Neural cell (in vitro differentiated cells): ENCODE measurements at regions not wholly inside any gene's neighbourhood (a gene's known extent, or its start where the extent isn't known, plus 50 kb on each side); places are given as distances from the start of the nearest gene placed in this dataset.

Source experiments
- H2AFZ ChIP-seq: fragments of 200-600, 300-800 bp; sonication (generic), shearing (Covaris generic); 2 replicates; pipeline ENCODE4 v1.6.0; 2014; ENCODE audit warnings: low read depth, mild to moderate bottlenecking, antibody characterized with exemption, low read length, moderate library complexity
- H3F3A ChIP-seq: fragments of 200-600 bp; shearing (Covaris generic); 2 replicates; pipeline ENCODE4 v1.6.1; 2016; ENCODE audit warnings: mild to moderate bottlenecking, moderate library complexity, mixed read lengths, antibody characterized with exemption, low read length; ENCODE audit not compliant: insufficient read depth, poor library complexity, severe bottlenecking
- H3K27ac ChIP-seq: fragments of 200-600, 300-800 bp; sonication (generic), shearing (Covaris generic); 2 replicates; pipeline ENCODE4 v1.5.1; 2014; ENCODE audit warnings: mild to moderate bottlenecking, low read length, moderate library complexity
- H3K27me3 ChIP-seq: fragments of 300-800, 200-600 bp; sonication (generic), shearing (Covaris generic); 2 replicates; pipeline ENCODE4 v1.6.0; 2014; ENCODE audit warnings: mild to moderate bottlenecking, low read depth, low read length, moderate library complexity; ENCODE audit not compliant: insufficient read depth
- H3K36me3 ChIP-seq: fragments of 300-800, 200-600 bp; sonication (generic), shearing (Covaris generic); 2 replicates; pipeline ENCODE4 v1.5.1; 2014; ENCODE audit warnings: mild to moderate bottlenecking, antibody characterized with exemption, low read length, moderate library complexity; ENCODE audit not compliant: insufficient read depth
- H3K4me2 ChIP-seq: fragments of 300-800, 200-600 bp; sonication (generic), shearing (Covaris generic); 2 replicates; pipeline ENCODE4 v1.6.0; 2014; ENCODE audit warnings: mild to moderate bottlenecking, low read length
- H3K4me3 ChIP-seq: fragments of 300-800, 200-600 bp; sonication (generic), shearing (Covaris generic); 2 replicates; pipeline ENCODE4 v1.5.1; 2014; ENCODE audit warnings: mild to moderate bottlenecking, low read length, moderate library complexity
- H3K79me2 ChIP-seq: fragments of 200-600 bp; shearing (Covaris generic); replicated peaks from 2 replicates; pipeline ENCODE4 v1.6.0; 2014; ENCODE audit warnings: mild to moderate bottlenecking, low read length, moderate library complexity; ENCODE audit not compliant: insufficient read depth
- H3K9ac ChIP-seq: fragments of 300-800, 200-600 bp; sonication (generic), shearing (Covaris generic); 2 replicates; pipeline ENCODE4 v1.6.1; 2016; ENCODE audit warnings: mild to moderate bottlenecking, low read length, mixed read lengths
- H3K9me2 ChIP-seq: fragments of 200-600 bp; shearing (Covaris generic); 2 replicates; pipeline ENCODE4 v1.6.1; 2016; ENCODE audit warnings: mild to moderate bottlenecking, low read length, mixed read lengths; ENCODE audit not compliant: insufficient read depth
- H3K9me3 ChIP-seq: fragments of 200-600, 300-800 bp; sonication (generic), shearing (Covaris generic); 2 replicates; pipeline ENCODE4 v1.6.1; 2016; ENCODE audit warnings: mild to moderate bottlenecking, mixed run types, low read length, moderate library complexity, mixed read lengths
- H4K20me1 ChIP-seq: fragments of 200-600 bp; shearing (Covaris generic); 2 replicates; pipeline ENCODE4 v1.6.1; 2016; ENCODE audit warnings: mild to moderate bottlenecking, mixed run types; ENCODE audit not compliant: insufficient read depth
- CTCF ChIP-seq: fragments of 450-650 bp; IDR thresholded peaks from 2 replicates; pipeline ENCODE4 v1.5.1; 2014; ENCODE audit warnings: antibody characterized with exemption, mild to moderate bottlenecking, moderate library complexity; ENCODE audit not compliant: poor library complexity, severe bottlenecking
- EP300 ChIP-seq: fragments of 450-650 bp; conservative IDR thresholded peaks from 2 replicates; pipeline ENCODE4 v1.6.1; 2014; ENCODE audit warnings: antibody characterized with exemption, mild to moderate bottlenecking, moderate library complexity; ENCODE audit not compliant: poor library complexity, severe bottlenecking
- EZH2 ChIP-seq: fragments of 200-600, 300-800 bp; shearing (Covaris generic), sonication (generic); IDR thresholded peaks from 2 replicates; pipeline ENCODE4 v1.6.1; 2014; ENCODE audit warnings: antibody characterized with exemption, low read length, borderline replicate concordance, mild to moderate bottlenecking; ENCODE audit not compliant: insufficient read depth, poor library complexity, severe bottlenecking
- MXI1 ChIP-seq: fragments of 450-650 bp; conservative IDR thresholded peaks from 2 replicates; pipeline ENCODE4 v1.6.1; 2014; ENCODE audit warnings: antibody characterized with exemption, mild to moderate bottlenecking; ENCODE audit not compliant: poor library complexity, severe bottlenecking
- POLR2AphosphoS5 ChIP-seq: IDR thresholded peaks from 2 replicates; pipeline ENCODE4 v1.6.1; 2012
- RAD21 ChIP-seq: fragments of 450-650 bp; conservative IDR thresholded peaks from 2 replicates; pipeline ENCODE4 v1.6.1; 2014; ENCODE audit warnings: antibody characterized with exemption, mild to moderate bottlenecking, moderate library complexity
- REST ChIP-seq: IDR thresholded peaks from 2 replicates; pipeline ENCODE4 v1.6.1; 2012; ENCODE audit warnings: borderline replicate concordance
- SMC3 ChIP-seq: fragments of 450-650 bp; conservative IDR thresholded peaks from 2 replicates; pipeline ENCODE4 v1.6.1; 2014; ENCODE audit warnings: antibody characterized with exemption, mild to moderate bottlenecking, moderate library complexity; ENCODE audit not compliant: poor library complexity
- TAF1 ChIP-seq: IDR thresholded peaks from 2 replicates; pipeline ENCODE4 v1.6.1; 2012; ENCODE audit warnings: low read depth

GRCh38 chr4:43146198-43146597, 253.7 kb downstream of the GRXCR1 start:
- Histone ChIP-seq H3K9ac (no peak overlapping the region), H3K27ac (no peak overlapping the region), H3K4me3 (no peak overlapping the region), H2AFZ (no peak overlapping the region), H3F3A (no peaks in the 10 kb centered on the region), H3K27me3 (no peaks in the 10 kb centered on the region), H3K79me2 (no peaks in the 10 kb centered on the region), H3K9me2 (no peaks in the 10 kb centered on the region), H4K20me1 (no peaks in the 10 kb centered on the region), H3K36me3 (no peaks in the 10 kb centered on the region), H3K9me3 (no peaks in the 10 kb centered on the region), H3K4me2 (no peak overlapping the region)
- TF ChIP-seq SMC3 (no peak), MXI1 (no peak), RAD21 (no peak), POLR2AphosphoS5 (no peak), TAF1 (no peak), EZH2 (no peak), REST (no peak), EP300 (no peak), CTCF (no peak)

GRCh38 chr4:43148481-43148880, 256.0 kb downstream of the GRXCR1 start:
- Histone ChIP-seq H3K9ac (no peak overlapping the region), H3K4me2 (no peak overlapping the region), H3F3A (no peaks in the 10 kb centered on the region), H3K27me3 (no peaks in the 10 kb centered on the region), H3K36me3 (no peaks in the 10 kb centered on the region), H3K9me3 (no peaks in the 10 kb centered on the region), H2AFZ (no peak overlapping the region), H3K4me3 (no peak overlapping the region), H3K9me2 (no peaks in the 10 kb centered on the region), H4K20me1 (no peaks in the 10 kb centered on the region), H3K79me2 (no peaks in the 10 kb centered on the region), H3K27ac (no peak overlapping the region)
- TF ChIP-seq RAD21 (no peak), SMC3 (no peak), MXI1 (no peak), CTCF (no peak), POLR2AphosphoS5 (no peak), EZH2 (no peak), REST (no peak), TAF1 (no peak), EP300 (no peak)
